NCI-H1092 treated with DMSO at 0.1 percent for 48 hours (cell line): ENCODE measurements at regions not wholly inside any gene's neighbourhood (a gene's known extent, or its start where the extent isn't known, plus 50 kb on each side); places are given as distances from the start of the nearest gene placed in this dataset.
"Not testable (repeated sequence)": the region's sequence is repeated elsewhere in the genome, so short reads cannot be mapped to it uniquely, and the experiment has no call there.

Source experiments
- DNase-seq: peaks from one replicate; lab custom pipeline; 2025; lab: John Stamatoyannopoulos, UW

DNA sequence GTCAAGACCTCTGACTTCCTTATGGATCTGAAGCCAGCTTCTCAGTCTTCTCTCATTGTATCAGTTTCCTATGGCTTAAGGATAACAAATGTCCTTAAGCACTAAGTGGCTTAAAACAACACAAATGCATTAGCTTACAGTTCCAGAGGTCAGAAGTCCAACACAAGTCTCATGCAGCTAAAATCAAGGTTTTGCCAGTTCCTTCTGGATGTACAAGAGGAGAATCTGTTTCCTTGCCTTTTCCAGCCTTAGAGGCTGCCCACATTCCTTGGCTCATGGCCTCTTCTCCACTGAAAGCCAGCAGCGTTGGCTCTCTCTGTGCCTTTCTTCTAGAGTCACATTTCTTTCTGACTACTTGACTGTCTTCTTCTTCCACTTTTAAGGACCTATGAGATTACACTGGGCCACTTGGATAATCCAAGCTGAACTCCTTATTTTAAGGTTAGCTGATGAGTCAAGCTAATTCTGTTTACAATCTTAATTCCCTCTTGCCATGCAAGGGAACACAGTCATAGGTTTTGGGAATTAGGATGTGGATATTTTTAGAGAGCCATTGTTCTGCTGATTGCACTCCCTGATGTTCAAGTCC is 179.0 kb downstream of the BCAS1 start:
- DNase-seq, result no peak

DNA sequence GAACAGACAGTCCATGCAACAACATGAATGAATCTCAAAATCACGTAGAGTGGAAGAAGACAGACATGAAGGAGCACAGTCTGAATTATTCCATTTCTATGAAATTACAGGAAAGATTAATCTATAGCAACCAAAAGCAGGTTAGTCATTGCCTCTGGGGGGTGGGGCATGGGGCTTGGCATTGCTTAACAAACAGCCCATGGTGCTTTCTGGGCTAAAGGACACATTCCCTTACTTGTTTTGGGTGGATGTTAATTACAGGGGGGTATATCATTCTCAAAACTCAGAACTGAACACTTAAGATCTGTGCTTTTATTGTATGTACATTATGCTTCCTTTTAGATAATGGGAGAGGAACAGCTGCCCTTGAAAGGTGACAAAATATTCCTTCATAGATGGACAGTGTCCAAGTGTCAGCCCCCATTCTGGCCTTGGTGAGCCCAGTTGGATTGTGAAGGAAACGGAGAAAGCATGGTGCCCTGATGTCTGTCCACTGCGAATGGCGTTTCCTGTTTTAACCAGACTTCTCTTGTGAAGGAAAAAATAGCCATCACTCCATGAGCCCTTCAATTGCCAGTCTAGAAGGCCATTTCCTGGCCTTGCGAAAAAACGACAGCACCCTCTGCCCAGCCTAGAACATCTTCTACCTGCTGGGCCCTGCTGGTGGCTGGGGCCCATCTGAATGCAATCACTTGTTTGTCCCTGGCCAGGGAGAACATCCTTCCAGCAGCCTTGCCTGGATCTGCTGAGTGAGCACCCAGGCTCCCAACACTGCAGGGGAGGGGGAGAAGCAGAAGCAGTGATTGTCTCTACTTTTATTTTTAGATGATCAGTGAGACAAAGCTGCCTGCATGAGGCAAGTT is 179.7 kb downstream of the BCAS1 start:
- no peak for DNase-seq

DNA sequence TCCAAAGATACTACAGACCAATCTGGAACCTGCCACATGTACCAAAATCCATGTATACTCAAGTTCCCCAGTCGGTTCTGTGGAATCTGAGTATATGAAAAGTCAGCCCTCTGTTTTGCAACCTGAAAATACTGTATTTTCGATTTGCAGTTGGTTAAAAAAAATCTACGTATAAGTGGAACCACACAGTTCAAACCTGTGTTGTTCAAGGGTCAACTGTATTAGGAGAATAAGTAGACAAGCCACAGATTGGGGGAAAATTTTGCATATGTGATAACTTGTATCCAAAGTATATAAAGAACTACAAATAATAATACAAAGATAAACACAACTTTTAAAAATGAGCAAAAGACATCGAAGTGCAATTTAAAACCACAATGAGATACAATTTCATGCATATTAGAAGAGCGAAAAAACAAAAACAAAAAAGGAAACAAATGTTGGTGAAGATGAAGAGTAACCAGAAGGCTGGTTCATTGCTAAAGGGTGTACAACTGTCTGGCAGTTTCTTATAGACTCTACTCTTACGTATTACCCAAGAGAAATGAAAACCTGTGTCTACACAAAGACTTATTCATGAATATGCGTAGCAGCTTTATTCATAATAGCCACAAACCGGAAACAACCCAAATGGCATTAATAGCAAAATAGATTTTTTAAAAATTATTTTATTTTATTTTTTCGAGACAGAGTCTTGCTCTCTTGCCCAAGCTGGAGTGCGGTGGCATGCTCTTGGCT is 180.8 kb downstream of the BCAS1 start:
- no peak for DNase-seq

DNA sequence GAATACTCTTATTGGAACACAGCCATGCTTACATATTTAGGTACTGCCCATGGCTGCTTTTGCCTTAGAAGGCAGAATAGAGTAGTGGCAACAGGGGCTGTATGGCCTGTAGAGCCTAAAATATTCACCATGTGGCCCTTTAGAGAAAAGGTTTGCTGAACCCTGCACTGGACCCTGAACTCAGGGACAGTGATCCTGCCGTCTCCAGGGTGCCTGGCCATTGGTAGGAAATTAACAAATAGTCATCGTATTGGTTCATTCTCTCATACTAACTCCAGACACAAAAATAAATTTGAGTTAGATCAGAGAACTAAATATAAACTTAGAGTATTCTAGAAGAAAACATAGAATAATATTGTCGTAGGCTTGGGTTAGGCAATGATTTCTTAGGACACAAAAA is 181.4 kb downstream of the BCAS1 start:
- DNase-seq, result no peak

DNA sequence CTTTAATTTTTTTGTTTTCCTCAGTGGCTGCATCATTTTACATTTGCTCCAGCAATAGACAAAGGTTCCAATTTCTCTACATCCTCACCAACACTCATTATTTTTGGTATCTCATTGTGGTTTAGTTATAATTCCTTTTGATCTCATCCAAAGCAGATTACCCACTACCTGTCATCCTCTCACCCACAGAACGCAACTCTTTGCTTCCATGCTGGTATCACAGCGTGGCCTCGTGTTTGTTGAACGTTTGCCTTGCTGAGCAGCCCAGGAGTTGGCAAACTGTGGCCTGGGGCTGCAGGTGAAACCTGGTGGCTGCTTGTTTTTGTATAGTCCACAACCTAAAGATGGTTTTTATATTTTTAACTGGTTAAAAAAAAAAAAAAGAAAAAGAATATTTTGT is 181.9 kb downstream of the BCAS1 start:
- DNase-seq, result no peak

DNA sequence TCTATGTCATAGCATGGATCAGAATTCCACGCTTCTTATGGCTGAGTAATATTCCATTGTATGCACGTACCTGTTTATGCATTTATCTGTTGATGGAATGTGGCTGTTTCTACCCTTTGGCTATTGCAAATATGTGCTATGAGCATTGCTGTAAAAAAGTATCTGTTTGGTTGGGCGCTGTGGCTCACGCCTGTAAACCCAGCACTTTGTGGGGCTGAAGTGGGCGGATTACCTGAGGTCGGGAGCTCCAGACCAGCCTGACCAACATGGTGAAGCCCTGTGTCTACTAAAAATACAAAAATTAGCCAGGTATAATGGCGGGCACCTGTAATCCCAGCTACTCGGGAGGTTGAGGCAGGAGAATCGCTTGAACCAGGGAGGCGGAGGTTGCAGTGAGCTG is 182.4 kb downstream of the BCAS1 start:
- no peak for DNase-seq

DNA sequence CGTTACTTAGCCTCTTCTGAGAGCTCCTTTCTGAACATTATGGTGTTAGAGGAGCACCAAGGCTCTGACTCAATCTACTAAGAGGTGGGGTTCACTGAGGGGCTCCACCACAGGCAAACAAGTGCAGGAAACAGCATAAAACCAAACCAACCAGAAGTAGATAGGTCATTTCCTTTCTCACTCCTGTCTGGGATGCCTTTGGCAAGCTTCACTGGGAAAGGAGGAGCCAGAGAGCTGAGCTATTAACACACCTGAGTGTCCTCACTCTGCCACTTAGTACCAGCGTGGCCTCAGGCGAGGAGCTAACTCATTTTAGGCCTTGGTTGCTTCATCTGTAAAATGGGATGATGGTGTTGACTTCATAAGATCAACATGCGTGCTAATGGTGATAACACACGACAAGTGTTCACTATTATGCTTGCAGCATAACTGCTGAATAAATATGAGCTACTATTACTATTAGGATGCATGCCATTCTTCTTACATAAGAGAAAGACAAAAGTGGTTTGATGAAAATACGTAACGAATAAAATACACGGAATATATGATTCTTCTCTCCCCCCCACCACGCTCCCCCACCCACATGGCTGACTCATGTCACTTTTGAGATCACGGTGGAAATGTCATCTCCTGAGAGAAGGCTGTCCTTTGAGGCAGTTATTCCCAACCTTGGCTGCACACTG is 185.4 kb downstream of the BCAS1 start:
- DNase-seq, result no peak

DNA sequence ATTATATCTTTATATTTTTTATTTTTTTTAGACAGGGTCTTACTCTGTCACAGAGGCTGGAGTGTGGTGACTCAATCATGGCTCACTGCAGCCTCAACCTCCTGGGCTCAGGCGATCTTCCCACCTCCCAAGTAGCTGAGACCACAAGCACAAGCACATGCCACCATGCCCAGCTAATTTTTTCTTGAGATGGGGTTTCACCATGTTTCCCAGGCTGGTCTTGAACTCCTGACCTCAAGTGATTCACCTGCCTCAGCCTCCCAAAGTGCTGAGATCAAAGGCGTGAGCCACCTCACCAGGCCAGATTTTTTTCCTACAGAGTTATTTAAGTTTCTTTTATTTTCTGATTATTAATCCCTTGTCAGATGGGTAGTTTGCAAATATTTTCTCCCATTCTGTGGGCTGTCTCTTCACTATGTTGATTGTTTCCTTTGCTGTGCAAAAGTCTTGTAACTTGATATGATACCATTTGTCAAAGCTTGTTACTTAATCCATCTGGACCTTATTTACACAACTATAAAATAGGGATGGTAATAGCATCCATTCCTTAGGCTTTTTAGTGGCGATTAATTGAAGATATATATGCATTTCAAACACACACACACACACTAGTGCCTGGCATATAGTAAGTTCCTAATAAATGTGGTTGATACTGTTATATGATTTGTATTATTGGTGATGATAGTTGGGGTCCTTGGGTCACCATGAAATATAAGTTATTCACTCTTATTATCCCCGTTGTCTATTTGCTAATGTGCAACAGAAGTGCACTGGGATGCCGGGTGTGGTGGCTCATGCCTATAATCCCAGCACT is 187.1 kb downstream of the BCAS1 start:
- DNase-seq, result no peak

DNA sequence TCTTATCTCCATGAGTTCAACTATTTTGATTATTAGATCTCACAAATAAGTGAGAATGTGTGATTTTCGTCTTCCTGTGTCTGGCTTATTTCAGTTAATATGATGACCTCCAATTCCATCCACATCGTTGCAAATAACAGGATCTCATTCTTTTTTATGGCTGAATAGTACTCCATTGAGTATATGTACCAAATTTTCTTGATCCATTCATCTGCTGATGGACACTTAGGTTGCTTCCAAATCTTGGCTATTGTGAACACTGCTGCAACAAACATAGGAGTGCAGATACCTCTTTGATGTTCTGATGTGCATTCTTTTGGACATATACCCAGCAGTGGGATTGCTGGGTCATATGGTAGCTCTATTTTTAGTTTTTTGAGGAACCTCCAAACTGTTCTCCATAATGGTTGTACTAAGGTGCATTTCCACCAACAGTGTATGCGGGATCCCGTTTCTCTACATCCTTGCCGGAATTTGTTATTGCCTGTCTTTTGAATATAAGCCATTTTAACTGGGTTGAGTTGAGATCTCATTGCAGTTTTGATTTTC is 187.9 kb downstream of the BCAS1 start:
- DNase-seq, result not testable (repeated sequence)

DNA sequence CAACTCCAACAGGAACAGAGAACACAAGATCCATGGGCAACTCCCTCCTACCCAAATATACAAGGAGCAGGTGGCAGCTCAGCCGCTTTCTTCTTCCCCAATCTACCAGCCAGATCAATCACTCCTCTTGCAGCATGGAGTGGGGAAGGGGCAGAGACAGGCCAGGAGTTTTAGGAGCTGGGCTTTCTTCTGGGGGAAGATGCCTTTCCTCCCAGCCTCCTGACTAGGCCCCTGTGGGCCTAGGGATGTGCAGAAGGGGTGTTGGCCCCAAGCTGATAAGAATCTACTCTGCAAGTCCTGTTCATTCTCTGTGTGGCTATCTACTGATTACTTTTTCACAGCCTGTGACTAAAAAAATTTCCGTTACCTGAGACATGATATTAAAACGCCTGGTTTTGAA is 189.0 kb downstream of the BCAS1 start:
- DNase-seq, result no peak

DNA sequence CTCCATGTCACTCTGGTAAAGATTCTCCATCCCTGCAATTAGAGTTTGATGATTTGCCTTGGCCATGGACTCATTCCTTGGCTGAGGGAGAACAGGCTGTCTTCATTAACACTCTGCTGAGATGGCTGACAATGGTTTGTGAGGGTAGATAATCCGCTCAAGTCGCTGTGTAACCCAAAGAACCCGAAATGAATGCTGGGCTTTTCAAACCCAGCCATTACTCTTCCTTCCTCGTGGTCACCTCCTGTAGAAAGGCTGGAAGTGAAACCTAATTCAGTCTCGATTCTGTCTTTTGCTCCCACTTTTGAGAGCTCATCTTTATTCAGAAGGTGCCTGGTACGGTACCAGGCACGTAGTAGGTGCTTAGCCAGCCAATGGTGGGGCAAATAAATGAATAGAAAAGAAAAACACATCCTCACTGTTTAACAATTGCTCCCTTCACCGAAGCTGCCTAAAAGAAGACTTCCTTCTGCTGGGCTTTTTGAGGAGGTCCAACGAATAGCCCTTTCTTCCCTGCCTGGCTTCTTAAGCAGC is 190.2 kb downstream of the BCAS1 start:
- DNase-seq, result no peak

DNA sequence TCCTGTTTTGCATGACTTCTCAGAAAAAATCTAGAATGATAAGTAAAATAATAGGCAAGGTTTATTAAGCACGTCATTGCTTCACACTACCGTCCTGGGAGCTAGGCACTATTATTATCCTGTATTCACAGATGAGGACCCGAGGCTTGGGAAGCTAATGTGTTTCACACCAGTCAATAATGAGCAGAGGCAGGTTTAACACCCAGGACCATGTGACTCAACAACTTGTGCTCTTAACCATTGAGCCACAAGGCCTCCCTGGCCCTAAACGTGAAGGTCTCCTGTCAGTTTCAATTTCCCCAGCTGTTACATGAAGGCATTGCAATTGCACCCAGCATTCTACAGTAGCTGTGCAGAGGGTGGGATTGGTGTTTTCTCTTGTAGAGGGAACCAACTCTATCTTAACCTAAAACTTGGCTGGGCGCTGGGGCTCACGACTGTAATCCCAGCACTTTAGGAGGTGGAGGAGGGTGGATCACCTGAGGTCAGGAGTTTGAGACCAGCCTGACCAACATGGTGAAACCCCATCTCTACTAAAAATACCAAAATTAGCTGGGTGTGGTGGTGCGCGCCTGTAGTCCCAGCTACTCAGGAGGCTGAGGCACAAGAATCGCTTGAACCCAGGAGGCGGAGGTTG is 191.2 kb downstream of the BCAS1 start:
- no peak for DNase-seq

DNA sequence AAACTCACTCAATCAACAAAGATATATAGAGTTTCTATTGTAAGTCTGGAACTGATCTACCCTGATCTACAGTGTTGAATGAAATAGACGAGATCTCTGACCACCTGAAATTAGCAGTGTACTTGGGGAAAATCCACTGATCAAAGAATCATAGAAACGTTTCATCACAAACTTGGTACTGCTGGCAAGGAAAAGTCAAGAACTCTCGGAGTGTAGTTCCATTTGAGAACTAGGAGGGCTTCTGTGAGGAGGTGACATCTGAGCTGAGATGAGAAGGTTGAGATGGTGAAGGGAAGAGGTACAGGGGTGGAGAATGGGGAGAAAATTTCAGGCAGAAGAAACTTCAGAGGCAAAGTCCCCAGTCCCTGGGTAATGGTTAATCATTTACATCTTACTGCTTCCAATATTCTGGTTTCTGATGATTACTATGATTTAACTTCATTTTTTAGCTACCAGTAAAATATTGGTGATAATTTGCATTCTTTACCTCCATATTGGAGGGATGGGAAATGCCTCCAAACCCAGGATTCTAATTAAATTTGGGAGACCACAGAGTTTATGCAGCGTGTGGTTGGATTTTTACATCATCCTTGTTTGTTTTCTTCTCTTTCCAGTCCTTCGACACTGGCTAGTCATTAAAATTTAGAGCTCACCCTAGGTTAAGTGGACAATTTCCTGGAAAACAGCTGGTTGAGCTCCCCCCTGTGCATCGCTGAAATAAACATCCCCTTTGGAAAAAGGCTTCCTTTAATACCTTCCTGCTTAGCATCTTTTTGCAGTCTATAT is 191.9 kb downstream of the BCAS1 start:
- DNase-seq, result no peak

DNA sequence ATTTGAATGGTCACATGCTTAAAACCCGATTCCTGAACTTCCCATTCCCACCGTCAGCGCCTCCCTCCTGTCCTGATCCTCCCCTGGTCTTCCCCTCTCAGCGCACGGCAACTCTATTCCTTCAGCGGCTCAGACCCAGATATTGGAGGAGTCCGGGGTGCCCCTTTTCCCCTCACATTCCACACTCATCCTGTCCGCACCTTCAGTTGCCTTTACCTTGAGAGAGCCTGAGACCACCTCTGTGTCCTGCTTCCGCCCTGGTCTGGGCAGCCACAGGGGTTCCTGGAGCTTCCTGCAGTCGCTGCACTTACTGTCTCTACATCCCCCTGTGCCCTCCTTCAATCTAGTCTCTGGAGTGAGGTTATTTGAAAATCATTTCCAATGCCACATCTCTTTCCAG is 193.4 kb downstream of the BCAS1 start:
- no peak for DNase-seq

DNA sequence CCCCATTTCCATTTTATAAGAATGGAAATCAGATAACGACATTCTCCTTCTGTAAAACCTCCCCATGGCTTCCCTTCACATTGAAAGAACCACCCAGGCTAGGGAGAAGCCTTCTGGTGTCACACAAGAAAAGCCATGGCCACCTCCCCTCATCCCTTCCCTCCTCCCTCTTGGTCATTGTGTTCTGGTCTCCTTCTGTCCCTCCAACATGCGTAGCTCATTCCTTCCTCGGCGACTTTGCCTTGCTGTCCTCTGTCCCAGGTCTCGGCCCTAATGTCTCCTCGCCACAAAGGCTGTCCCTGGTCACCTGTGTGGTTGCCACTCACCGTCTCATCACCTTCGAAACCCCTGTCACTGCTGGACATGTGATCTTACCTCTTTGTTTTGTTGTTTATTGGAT is 193.9 kb downstream of the BCAS1 start:
- DNase-seq, result no peak

DNA sequence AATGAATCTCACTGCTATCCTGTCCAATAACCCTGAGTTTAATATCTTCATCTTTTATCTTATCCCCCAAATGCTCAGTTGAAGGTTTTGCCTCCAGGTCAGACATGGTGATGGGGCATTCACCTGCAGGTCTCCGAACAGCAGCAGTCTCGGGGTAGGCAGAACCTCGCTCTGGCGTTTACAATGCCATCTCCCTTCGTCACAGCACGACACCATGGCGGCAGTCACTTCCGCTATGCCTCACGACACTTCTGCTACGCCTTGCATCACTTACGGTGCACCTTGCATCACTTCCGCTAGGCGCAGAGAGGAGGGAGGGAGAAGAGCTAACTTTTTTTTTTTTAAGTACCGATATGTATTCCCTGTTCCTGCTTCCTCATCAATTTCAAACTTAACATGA is 194.9 kb downstream of the BCAS1 start:
- no peak for DNase-seq

DNA sequence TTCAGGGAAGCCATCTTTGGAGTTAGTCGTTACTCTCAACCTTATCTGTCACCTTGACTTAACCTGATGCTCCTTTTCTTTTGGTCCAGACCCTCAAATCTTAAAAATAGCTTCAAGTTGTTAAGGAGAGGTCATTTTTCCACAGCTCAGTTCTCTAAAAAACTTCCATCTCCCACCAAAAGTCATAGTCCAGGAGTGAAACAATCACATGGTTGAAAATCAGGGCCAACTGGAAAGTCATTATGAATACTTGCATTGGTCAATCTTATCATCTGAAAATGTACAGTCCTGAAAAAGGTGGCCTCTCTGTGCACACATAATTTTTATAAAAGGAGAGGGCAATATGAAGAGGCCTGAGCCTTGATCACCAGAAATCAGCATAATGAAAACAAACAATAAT is 195.7 kb downstream of the BCAS1 start:
- no peak for DNase-seq

DNA sequence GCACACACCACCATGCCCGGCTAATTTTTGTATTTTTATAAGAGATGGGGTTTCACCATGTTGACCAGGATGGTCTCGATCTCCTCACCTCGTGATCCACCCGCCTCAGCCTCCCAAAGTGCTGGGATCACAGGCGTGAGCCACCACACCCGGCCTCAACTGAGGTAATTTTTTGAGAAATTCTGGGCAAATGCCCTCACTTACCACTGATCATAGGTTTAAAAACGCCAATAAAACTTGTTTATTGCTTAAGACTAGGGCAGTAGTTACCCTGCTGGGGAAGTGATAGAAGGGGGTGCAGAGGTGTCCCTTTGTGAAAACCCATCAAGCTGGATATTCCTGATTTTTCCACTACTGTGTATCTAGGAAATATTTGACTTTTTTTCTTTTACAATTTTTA is 196.3 kb downstream of the BCAS1 start:
- DNase-seq, result no peak

DNA sequence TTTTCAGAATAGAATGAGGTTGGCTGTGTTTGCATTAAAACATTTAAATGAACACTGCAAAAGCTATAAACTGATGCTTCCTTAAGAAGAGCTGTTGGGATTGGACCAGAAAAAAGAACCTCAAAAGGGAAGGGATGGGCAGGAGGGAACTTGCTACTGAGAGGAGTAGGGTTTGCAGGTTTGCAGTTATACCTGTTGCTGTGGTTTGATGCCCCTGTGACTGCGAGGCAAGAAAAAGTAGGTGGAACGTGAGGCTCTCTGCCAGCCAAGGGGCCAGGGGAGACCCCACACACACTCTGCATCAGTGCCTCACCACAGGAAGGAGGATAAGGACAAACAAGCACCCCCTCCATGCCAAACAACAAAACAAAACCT is 197.2 kb downstream of the BCAS1 start:
- DNase-seq, result no peak
